Esophagus squamous epithelium (tissue), 4 donors: ENCODE measurements at regions not wholly inside any gene's neighbourhood (a gene's known extent, or its start where the extent isn't known, plus 50 kb on each side); places are given as distances from the start of the nearest gene placed in this dataset.

ENCODE experiments used
- CTCF ChIP-seq, 6 experiments: fragments of 450-650 bp in 4 of 6; fragments of 200-600 bp in 2 of 6; sonication (generic) in 2 of 6; IDR thresholded peaks; one replicate each; pipeline ENCODE4 v1.5.1; 2016 to 2019; ENCODE audit warnings: antibody characterized with exemption in 6 of 6, mild to moderate bottlenecking in 4 of 6, moderate library complexity in 4 of 6
- POLR2A ChIP-seq, 4 donors: fragments of 450-650 bp; IDR thresholded peaks; one replicate each; pipeline ENCODE4 v1.6.1; 2017; ENCODE audit warnings: antibody characterized with exemption in 4 of 4, mild to moderate bottlenecking in 4 of 4, moderate library complexity in 3 of 4

GRCh38 chr5:143715616-143716015 lies 96.3 kb upstream of the HMHB1 start:
- TF ChIP-seq POLR2A (IDR thresholded peaks at IDR 0.05) (no peak), CTCF (IDR thresholded peaks at IDR 0.05) (no peak)
